Tibial nerve (tissue), 4 donors: ENCODE measurements at regions not wholly inside any gene's neighbourhood (a gene's known extent, or its start where the extent isn't known, plus 50 kb on each side); places are given as distances from the start of the nearest gene placed in this dataset.

Experiments
- DNase-seq, 2 donors: peaks; one replicate each; pipeline ENCODE4 v3.0.0-alpha.2; 2019; ENCODE audit warnings: low spot score in 2 of 2
- H3K27ac ChIP-seq, 4 donors: fragments of 200-600 bp; sonication (generic) in 3 of 4; one replicate each; pipeline ENCODE4 v1.5.1; 2017 to 2019; ENCODE audit warnings: mild to moderate bottlenecking in 1 of 4
- H3K27me3 ChIP-seq, 2 donors: fragments of 200-600 bp; sonication (generic) in 1 of 2; one replicate each; pipeline versions ENCODE4 v1.5.1 to v1.6.0; 2017 to 2019
- H3K36me3 ChIP-seq, 3 donors: fragments of 200-600 bp; sonication (generic); one replicate each; pipeline ENCODE4 v1.5.1; 2018 to 2019
- H3K4me1 ChIP-seq, 4 donors: fragments of 200-600 bp; sonication (generic) in 3 of 4; one replicate each; pipeline ENCODE4 v1.5.1; 2017 to 2019
- H3K4me3 ChIP-seq, 4 donors: fragments of 200-600 bp; sonication (generic) in 3 of 4; one replicate each; pipeline ENCODE4 v1.5.1; 2017 to 2019; ENCODE audit warnings: mild to moderate bottlenecking in 1 of 4, moderate library complexity in 1 of 4
- H3K9me3 ChIP-seq, 4 donors: fragments of 200-600 bp; sonication (generic) in 3 of 4; one replicate each; pipeline ENCODE4 v1.5.1; 2017 to 2019
- EP300 ChIP-seq, 2 donors: sonication (generic); formaldehyde crosslinking; IDR thresholded peaks; one replicate each; pipeline ENCODE4 v1.6.1; 2017; ENCODE audit warnings: antibody characterized with exemption in 2 of 2, mild to moderate bottlenecking in 1 of 2
- POLR2A ChIP-seq, 2 donors: fragments of 450-650 bp; IDR thresholded peaks; one replicate each; pipeline ENCODE4 v1.6.1; 2017; ENCODE audit warnings: antibody characterized with exemption in 2 of 2, mild to moderate bottlenecking in 2 of 2, moderate library complexity in 2 of 2
- WGBS, 2 donors: methylation state at CpG; one replicate each; pipeline ENCODE4 v1.1.5; 2018; 5-methylcytosine and 5-hydroxymethylcytosine counted together
- TF ChIP-seq, protein P1 (sequence below), 5 experiments: fragments of 200-600 bp in 3 of 5; fragments of 450-650 bp in 2 of 5; sonication (generic) in 3 of 5; IDR thresholded peaks; one replicate each; pipeline ENCODE4 v1.5.1; 2016 to 2019; ENCODE audit warnings: antibody characterized with exemption in 5 of 5, mild to moderate bottlenecking in 3 of 5, moderate library complexity in 2 of 5

GRCh38 chr9:89837162-89837933 is 232.5 kb downstream of the GADD45G start:
- 70 to 76% methylated on average over 11 of the region's 11 CpGs for WGBS, 2 donors
- TF ChIP-seq, protein P1, sequence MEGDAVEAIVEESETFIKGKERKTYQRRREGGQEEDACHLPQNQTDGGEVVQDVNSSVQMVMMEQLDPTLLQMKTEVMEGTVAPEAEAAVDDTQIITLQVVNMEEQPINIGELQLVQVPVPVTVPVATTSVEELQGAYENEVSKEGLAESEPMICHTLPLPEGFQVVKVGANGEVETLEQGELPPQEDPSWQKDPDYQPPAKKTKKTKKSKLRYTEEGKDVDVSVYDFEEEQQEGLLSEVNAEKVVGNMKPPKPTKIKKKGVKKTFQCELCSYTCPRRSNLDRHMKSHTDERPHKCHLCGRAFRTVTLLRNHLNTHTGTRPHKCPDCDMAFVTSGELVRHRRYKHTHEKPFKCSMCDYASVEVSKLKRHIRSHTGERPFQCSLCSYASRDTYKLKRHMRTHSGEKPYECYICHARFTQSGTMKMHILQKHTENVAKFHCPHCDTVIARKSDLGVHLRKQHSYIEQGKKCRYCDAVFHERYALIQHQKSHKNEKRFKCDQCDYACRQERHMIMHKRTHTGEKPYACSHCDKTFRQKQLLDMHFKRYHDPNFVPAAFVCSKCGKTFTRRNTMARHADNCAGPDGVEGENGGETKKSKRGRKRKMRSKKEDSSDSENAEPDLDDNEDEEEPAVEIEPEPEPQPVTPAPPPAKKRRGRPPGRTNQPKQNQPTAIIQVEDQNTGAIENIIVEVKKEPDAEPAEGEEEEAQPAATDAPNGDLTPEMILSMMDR (IDR thresholded peaks at IDR 0.05): no peak
- no peak for TF ChIP-seq EP300 (IDR thresholded peaks at IDR 0.05)
- no peak for TF ChIP-seq POLR2A (IDR thresholded peaks at IDR 0.05)
- H3K9me3 ChIP-seq: no peaks in the 10 kb centered on the region
- DNase-seq: no peak
- no peak overlapping the region for H3K27ac ChIP-seq
- no peaks in the 10 kb centered on the region for H3K27me3 ChIP-seq
- H3K4me3 ChIP-seq: no peak overlapping the region
- H3K4me1 ChIP-seq: peaks cover 0 to 12% (median 0%) of the 10 kb centered on the region in 4 donors
- no peaks in the 10 kb centered on the region for H3K36me3 ChIP-seq

DNA sequence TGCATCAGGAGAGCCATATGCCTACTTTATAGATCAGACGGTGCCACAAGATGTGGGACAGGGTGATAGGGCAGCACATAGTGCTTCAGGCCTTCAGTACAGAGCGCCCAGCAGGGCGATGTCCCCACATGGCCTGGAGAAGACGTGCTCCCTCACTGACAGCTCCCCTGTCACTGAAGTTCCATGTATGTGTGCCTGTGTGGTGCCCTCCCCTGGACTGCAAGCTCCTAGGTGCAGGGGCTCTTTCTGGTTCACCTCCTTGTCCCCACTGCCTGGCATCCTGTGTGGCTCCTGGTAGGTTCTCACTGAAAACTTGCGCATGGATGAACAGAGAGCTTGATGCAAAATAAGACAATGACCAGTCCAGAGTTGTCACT is 233.1 kb downstream of the GADD45G start:
- no peak for TF ChIP-seq POLR2A (IDR thresholded peaks at IDR 0.05)
- TF ChIP-seq, protein P1 (IDR thresholded peaks at IDR 0.05): no peak
- no peak for TF ChIP-seq EP300 (IDR thresholded peaks at IDR 0.05)
- peaks cover 0 to 12% (median 0%) of the 10 kb centered on the region in 4 donors for H3K4me1 ChIP-seq
- no peaks in the 10 kb centered on the region for H3K9me3 ChIP-seq
- 83 to 100% methylated on average over 5 of the region's 5 CpGs for WGBS, 2 donors
- no peaks in the 10 kb centered on the region for H3K27me3 ChIP-seq
- H3K36me3 ChIP-seq: no peaks in the 10 kb centered on the region
- H3K27ac ChIP-seq: no peak overlapping the region
- DNase-seq: no peak
- no peak overlapping the region for H3K4me3 ChIP-seq

DNA sequence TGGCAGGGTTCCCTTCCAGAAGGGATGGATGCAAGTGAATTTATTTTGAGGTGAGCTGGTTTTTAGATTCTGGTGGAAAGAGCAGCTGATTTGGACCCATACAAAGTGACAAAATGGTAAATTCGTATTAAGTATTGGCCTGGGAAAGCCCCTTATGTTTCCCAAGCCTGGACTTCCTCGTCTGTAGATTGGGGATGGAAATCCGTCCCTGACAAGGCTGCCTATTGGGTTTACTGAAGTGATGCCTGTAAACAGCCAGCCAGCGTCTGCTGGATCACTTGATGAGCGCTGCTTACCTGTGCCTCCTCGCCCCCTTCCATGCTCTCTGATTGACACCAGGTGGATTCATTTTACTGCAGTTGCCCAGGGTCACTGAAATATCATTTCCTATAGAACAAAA is 233.8 kb downstream of the GADD45G start:
- Histone ChIP-seq H3K4me3 (no peak overlapping the region), H3K27ac (no peak overlapping the region), H3K4me1 (peaks cover 0 to 12% (median 0%) of the 10 kb centered on the region in 4 donors), H3K27me3 (no peaks in the 10 kb centered on the region), H3K9me3 (no peaks in the 10 kb centered on the region), H3K36me3 (no peaks in the 10 kb centered on the region)
- TF ChIP-seq EP300 (IDR thresholded peaks at IDR 0.05): no peak
- TF ChIP-seq POLR2A (IDR thresholded peaks at IDR 0.05): no peak
- TF ChIP-seq, protein P1 (IDR thresholded peaks at IDR 0.05): no peak
- no peak for DNase-seq
- WGBS, 2 donors: 93% methylated on average over 6 of the region's 6 CpGs

DNA sequence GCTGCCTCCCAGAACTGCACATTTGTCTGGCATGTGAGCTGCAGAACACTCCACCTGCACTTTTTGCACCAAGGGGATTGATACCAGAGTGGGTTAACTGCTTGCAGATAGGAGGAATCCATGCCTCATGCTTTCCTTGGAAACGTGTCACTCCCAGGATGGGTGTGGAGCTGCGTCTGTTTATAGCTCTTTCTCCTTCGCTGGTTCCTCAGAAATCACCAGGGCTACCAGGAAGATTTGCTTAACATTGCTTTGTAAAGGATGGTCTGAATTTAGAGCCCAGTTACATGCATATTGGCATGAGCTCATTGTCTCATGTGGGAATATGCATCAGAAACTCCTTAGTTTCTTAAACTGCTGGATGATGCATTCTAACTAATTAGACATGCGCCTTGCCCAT is 234.6 kb downstream of the GADD45G start:
- no peak for DNase-seq
- Histone ChIP-seq H3K4me1 (peaks cover 0 to 12% (median 0%) of the 10 kb centered on the region in 4 donors), H3K36me3 (no peaks in the 10 kb centered on the region), H3K4me3 (no peak overlapping the region), H3K9me3 (no peaks in the 10 kb centered on the region), H3K27ac (no peak overlapping the region), H3K27me3 (no peaks in the 10 kb centered on the region)
- TF ChIP-seq, protein P1 (IDR thresholded peaks at IDR 0.05): no peak
- TF ChIP-seq POLR2A (IDR thresholded peaks at IDR 0.05): no peak
- no peak for TF ChIP-seq EP300 (IDR thresholded peaks at IDR 0.05)
- WGBS, 2 donors: 45 to 66% methylated on average over 4 of the region's 4 CpGs

GRCh38 chr9:89839952-89840351 is 235.1 kb downstream of the GADD45G start:
- Histone ChIP-seq H3K27me3 (no peaks in the 10 kb centered on the region), H3K4me1 (peaks cover 0 to 12% (median 0%) of the 10 kb centered on the region in 4 donors), H3K9me3 (no peaks in the 10 kb centered on the region), H3K4me3 (no peak overlapping the region), H3K36me3 (no peaks in the 10 kb centered on the region), H3K27ac (no peak overlapping the region)
- WGBS, 2 donors: 70 to 71% methylated on average over 7 of the region's 7 CpGs
- TF ChIP-seq POLR2A (IDR thresholded peaks at IDR 0.05): no peak
- TF ChIP-seq, protein P1 (IDR thresholded peaks at IDR 0.05): no peak
- no peak for TF ChIP-seq EP300 (IDR thresholded peaks at IDR 0.05)
- DNase-seq: no peak
